ENCODE measurements at regions not wholly inside any gene's neighbourhood (a gene's known extent, or its start where the extent isn't known, plus 50 kb on each side); places are given as distances from the start of the nearest gene placed in this dataset.

DNA sequence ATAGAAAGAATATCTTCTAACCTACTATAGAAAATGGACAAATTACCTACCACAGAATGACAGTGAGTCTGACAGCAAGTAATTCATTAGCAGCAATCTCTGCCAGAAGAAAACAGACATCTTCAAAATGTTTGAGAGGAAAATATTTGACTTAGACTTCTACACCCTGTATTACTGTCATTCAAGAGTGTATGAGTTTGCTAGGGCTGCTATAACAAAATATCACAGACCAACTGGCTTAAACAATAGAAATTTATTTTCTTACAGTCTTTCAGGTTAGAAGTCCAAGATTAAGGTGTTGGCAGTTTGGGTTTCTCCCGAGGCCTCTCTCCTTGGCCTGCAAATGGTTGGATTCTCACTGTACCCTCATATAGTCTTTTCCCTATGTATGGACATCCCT is 52.9 kb upstream of the FGGY start:
- TF ChIP-seq, protein P1, sequence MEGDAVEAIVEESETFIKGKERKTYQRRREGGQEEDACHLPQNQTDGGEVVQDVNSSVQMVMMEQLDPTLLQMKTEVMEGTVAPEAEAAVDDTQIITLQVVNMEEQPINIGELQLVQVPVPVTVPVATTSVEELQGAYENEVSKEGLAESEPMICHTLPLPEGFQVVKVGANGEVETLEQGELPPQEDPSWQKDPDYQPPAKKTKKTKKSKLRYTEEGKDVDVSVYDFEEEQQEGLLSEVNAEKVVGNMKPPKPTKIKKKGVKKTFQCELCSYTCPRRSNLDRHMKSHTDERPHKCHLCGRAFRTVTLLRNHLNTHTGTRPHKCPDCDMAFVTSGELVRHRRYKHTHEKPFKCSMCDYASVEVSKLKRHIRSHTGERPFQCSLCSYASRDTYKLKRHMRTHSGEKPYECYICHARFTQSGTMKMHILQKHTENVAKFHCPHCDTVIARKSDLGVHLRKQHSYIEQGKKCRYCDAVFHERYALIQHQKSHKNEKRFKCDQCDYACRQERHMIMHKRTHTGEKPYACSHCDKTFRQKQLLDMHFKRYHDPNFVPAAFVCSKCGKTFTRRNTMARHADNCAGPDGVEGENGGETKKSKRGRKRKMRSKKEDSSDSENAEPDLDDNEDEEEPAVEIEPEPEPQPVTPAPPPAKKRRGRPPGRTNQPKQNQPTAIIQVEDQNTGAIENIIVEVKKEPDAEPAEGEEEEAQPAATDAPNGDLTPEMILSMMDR (IDR thresholded peaks at IDR 0.05): no peak
- TF ChIP-seq POLR2A (IDR thresholded peaks at IDR 0.05): no peak
